HepG2 (cell line): ENCODE measurements at regions not wholly inside any gene's neighbourhood (a gene's known extent, or its start where the extent isn't known, plus 50 kb on each side); places are given as distances from the start of the nearest gene placed in this dataset.

ENCODE experiments used
- BCL6 ChIP-seq: IDR thresholded peaks from 2 replicates; pipeline ENCODE4 v1.6.1; 2016; ENCODE audit warnings: missing genetic modification reagents, missing compliant biosample characterization
- NR2F6 ChIP-seq, 2 experiments: IDR thresholded peaks; 2 replicates each; pipeline ENCODE4 v1.6.1; 2016; ENCODE audit warnings: antibody characterized with exemption in 1 of 2, mild to moderate bottlenecking in 1 of 2
- PAWR ChIP-seq: sonication (generic); formaldehyde crosslinking; IDR thresholded peaks from 2 replicates; pipeline ENCODE4 v1.4.0; 2020; ENCODE audit warnings: missing genetic modification reagents, mild to moderate bottlenecking, borderline replicate concordance
- POLR2G ChIP-seq: fragments of 200-400 bp; formaldehyde crosslinking; IDR thresholded peaks from 2 replicates; pipeline ENCODE4 v1.6.1; 2018; ENCODE audit warnings: mild to moderate bottlenecking, low read depth, low read length, moderate library complexity
- RBFOX2 ChIP-seq: fragments of 200-400 bp; formaldehyde crosslinking; IDR thresholded peaks from 2 replicates; pipeline ENCODE4 v1.6.1; 2017; ENCODE audit warnings: low read depth, mild to moderate bottlenecking, low read length
- RFX5 ChIP-seq: IDR thresholded peaks from 2 replicates; pipeline ENCODE4 v1.6.1; 2011; ENCODE audit warnings: low read depth, low read length, improper control_type of control experiment
- SALL1 ChIP-seq: sonication (generic); formaldehyde crosslinking; IDR thresholded peaks from 2 replicates; pipeline ENCODE4 v1.8.0; 2022; ENCODE audit warnings: mild to moderate bottlenecking, missing genetic modification reagents
- SP5 ChIP-seq: IDR thresholded peaks from 2 replicates; pipeline ENCODE4 v1.6.1; 2016; ENCODE audit warnings: low read depth, borderline replicate concordance
- ZC3H13 ChIP-seq: sonication (generic); formaldehyde crosslinking; IDR thresholded peaks from 2 replicates; pipeline ENCODE4 v1.8.1; 2023; ENCODE audit warnings: mild to moderate bottlenecking, missing genetic modification reagents, moderate library complexity
- ZFX ChIP-seq: sonication (generic); formaldehyde crosslinking; IDR thresholded peaks from 2 replicates; pipeline ENCODE4 v1.4.0; 2020; ENCODE audit warnings: mild to moderate bottlenecking, low read depth, missing genetic modification reagents, moderate library complexity
- ZNF282 ChIP-seq: fragments of 450-650 bp; IDR thresholded peaks from 2 replicates; pipeline ENCODE4 v1.6.1; 2018; ENCODE audit not compliant: partially characterized antibody
- ZNF766 ChIP-seq: sonication (generic); formaldehyde crosslinking; IDR thresholded peaks from 2 replicates; pipeline ENCODE4 v1.5.0; 2020; ENCODE audit warnings: missing genetic modification reagents, borderline replicate concordance
- ZNF777 ChIP-seq: sonication (generic); formaldehyde crosslinking; IDR thresholded peaks from 2 replicates; pipeline ENCODE4 v1.4.0; 2020; ENCODE audit warnings: missing genetic modification reagents
- TF ChIP-seq, protein P1 (sequence below): sonication (generic); formaldehyde crosslinking; IDR thresholded peaks from 2 replicates; pipeline ENCODE4 v1.4.0; 2020; ENCODE audit warnings: missing genetic modification reagents, mild to moderate bottlenecking, borderline replicate concordance
- TF ChIP-seq, protein P2 (sequence below), 2 experiments: sonication (generic) in 1 of 2; formaldehyde crosslinking in 1 of 2; IDR thresholded peaks; 2 replicates each; pipeline versions ENCODE4 v1.4.0 to v1.6.1; 2018 to 2020; ENCODE audit warnings: missing genetic modification reagents in 2 of 2, borderline replicate concordance in 1 of 2, low read depth in 1 of 2, mild to moderate bottlenecking in 1 of 2, missing biosample characterization in 1 of 2
- TF ChIP-seq, protein P3 (sequence below): sonication (generic); formaldehyde crosslinking; IDR thresholded peaks from 2 replicates; pipeline ENCODE4 v1.8.0; 2022; ENCODE audit warnings: mild to moderate bottlenecking, missing genetic modification reagents
- TF ChIP-seq, protein P4 (sequence below): sonication (generic); formaldehyde crosslinking; IDR thresholded peaks from 2 replicates; pipeline ENCODE4 v1.4.0; 2020; ENCODE audit warnings: low read depth, missing genetic modification reagents

DNA sequence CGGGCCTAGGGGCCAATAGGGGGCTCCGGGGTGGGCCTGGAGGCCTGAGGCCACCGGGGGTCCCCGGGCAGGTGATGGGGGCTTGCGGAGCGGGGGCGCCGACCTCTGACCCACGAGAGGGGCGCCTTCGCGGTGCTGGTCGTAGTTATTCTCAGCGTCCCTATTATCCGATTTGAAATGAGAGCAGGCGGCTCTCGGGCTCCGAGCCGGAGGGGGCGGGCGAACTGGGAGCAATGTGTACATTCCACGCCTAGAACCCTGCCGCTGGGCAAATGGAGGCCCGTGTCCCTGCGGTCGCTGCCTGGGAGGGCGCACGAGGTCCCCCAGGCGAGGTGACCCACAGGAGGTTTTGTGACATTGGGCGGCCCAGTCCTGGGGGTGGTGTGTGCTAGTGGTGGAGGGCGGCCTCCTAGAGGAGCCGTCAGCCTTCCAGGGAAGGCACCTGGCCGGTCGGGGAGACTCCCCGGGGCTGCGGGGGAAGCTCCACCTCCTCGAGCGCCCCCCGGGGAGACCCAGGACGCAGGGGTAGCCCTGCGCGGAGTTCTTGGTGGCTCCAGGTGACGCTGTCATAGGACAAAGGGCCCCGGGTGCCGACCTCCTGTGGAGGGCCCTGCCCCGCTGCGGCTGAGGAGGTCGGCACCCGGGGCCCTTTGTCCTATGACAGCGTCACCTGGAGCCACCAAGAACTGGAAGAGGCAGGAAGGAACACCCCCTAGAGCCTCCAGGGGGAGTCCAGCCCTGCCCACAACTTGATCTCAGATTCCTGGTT is 102.6 kb upstream of the PRKX start (continued):
- TF ChIP-seq, protein P1, sequence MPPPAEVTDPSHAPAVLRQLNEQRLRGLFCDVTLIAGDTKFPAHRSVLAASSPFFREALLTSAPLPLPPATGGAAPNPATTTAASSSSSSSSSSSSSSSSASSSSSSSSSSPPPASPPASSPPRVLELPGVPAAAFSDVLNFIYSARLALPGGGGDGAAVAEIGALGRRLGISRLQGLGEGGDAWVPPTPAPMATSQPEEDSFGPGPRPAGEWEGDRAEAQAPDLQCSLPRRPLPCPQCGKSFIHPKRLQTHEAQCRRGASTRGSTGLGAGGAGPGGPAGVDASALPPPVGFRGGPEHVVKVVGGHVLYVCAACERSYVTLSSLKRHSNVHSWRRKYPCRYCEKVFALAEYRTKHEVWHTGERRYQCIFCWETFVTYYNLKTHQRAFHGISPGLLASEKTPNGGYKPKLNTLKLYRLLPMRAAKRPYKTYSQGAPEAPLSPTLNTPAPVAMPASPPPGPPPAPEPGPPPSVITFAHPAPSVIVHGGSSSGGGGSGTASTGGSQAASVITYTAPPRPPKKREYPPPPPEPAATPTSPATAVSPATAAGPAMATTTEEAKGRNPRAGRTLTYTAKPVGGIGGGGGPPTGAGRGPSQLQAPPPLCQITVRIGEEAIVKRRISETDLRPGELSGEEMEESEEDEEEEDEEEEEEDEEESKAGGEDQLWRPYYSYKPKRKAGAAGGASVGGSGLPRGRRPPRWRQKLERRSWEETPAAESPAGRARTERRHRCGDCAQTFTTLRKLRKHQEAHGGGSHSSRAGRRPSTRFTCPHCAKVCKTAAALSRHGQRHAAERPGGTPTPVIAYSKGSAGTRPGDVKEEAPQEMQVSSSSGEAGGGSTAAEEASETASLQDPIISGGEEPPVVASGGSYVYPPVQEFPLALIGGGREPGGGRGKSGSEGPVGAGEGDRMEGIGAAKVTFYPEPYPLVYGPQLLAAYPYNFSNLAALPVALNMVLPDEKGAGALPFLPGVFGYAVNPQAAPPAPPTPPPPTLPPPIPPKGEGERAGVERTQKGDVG, result no peak
- TF ChIP-seq, protein P2, sequence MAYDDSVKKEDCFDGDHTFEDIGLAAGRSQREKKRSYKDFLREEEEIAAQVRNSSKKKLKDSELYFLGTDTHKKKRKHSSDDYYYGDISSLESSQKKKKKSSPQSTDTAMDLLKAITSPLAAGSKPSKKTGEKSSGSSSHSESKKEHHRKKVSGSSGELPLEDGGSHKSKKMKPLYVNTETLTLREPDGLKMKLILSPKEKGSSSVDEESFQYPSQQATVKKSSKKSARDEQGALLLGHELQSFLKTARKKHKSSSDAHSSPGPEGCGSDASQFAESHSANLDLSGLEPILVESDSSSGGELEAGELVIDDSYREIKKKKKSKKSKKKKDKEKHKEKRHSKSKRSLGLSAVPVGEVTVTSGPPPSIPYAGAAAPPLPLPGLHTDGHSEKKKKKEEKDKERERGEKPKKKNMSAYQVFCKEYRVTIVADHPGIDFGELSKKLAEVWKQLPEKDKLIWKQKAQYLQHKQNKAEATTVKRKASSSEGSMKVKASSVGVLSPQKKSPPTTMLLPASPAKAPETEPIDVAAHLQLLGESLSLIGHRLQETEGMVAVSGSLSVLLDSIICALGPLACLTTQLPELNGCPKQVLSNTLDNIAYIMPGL (CRISPR knock-in tag; IDR thresholded peaks at IDR 0.05; ENCODE audit: borderline replicate concordance in 1 of 2, low read depth in 1 of 2), result 0 out of 4 replicates have a peak, but pooled peaks of 1 of the 2 experiments have one; percentile 10
- TF ChIP-seq ZC3H13 (CRISPR knock-in tag) (peak; percentile 24), POLR2G (peak; percentile 70; the same call in 1 of the 2 replicates), SALL1 (peak; percentile 11; the same call in 1 of the 2 replicates), ZNF777 (CRISPR knock-in tag) (0 out of 2 replicates have a peak, but pooled peaks have one; percentile 11), SP5 (CRISPR knock-in tag) (0 out of 2 replicates have a peak, but pooled peaks have one; percentile 12), ZNF766 (no peak), BCL6 (CRISPR knock-in tag) (0 out of 2 replicates have a peak, but pooled peaks have one; percentile 14), RBFOX2 (peak; percentile 39), RFX5 (0 out of 2 replicates have a peak, but pooled peaks have one; percentile 21), PAWR (CRISPR knock-in tag) (no peak), ZFX (CRISPR knock-in tag) (peak; percentile 55; the same call in 1 of the 2 replicates), NR2F6 (IDR thresholded peaks at IDR 0.05) (no peak), NR2F6 (CRISPR knock-in tag; IDR thresholded peaks at IDR 0.05) (peak; percentile 17; the same call in 1 of the 2 replicates), ZNF282 (no peak)
- TF ChIP-seq, protein P3, sequence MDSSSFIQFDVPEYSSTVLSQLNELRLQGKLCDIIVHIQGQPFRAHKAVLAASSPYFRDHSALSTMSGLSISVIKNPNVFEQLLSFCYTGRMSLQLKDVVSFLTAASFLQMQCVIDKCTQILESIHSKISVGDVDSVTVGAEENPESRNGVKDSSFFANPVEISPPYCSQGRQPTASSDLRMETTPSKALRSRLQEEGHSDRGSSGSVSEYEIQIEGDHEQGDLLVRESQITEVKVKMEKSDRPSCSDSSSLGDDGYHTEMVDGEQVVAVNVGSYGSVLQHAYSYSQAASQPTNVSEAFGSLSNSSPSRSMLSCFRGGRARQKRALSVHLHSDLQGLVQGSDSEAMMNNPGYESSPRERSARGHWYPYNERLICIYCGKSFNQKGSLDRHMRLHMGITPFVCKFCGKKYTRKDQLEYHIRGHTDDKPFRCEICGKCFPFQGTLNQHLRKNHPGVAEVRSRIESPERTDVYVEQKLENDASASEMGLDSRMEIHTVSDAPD, result no peak
- TF ChIP-seq, protein P4, sequence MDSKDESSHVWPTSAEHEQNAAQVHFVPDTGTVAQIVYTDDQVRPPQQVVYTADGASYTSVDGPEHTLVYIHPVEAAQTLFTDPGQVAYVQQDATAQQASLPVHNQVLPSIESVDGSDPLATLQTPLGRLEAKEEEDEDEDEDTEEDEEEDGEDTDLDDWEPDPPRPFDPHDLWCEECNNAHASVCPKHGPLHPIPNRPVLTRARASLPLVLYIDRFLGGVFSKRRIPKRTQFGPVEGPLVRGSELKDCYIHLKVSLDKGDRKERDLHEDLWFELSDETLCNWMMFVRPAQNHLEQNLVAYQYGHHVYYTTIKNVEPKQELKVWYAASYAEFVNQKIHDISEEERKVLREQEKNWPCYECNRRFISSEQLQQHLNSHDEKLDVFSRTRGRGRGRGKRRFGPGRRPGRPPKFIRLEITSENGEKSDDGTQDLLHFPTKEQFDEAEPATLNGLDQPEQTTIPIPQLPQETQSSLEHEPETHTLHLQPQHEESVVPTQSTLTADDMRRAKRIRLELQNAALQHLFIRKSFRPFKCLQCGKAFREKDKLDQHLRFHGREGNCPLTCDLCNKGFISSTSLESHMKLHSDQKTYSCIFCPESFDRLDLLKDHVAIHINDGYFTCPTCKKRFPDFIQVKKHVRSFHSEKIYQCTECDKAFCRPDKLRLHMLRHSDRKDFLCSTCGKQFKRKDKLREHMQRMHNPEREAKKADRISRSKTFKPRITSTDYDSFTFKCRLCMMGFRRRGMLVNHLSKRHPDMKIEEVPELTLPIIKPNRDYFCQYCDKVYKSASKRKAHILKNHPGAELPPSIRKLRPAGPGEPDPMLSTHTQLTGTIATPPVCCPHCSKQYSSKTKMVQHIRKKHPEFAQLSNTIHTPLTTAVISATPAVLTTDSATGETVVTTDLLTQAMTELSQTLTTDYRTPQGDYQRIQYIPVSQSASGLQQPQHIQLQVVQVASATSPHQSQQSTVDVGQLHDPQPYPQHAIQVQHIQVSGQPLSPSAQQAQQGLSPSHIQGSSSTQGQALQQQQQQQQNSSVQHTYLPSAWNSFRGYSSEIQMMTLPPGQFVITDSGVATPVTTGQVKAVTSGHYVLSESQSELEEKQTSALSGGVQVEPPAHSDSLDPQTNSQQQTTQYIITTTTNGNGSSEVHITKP (CRISPR knock-in tag), result 0 out of 2 replicates have a peak, but pooled peaks have one; percentile 40
